GM12872 (cell line): ENCODE measurements at regions not wholly inside any gene's neighbourhood (a gene's known extent, or its start where the extent isn't known, plus 50 kb on each side); places are given as distances from the start of the nearest gene placed in this dataset.

ENCODE experiments used
- TF ChIP-seq, protein P1 (sequence below): IDR thresholded peaks from 3 replicates; pipeline ENCODE4 v1.5.1; 2011; ENCODE audit warnings: low read depth, mild to moderate bottlenecking, low read length, moderate library complexity; ENCODE audit not compliant: insufficient read depth

DNA sequence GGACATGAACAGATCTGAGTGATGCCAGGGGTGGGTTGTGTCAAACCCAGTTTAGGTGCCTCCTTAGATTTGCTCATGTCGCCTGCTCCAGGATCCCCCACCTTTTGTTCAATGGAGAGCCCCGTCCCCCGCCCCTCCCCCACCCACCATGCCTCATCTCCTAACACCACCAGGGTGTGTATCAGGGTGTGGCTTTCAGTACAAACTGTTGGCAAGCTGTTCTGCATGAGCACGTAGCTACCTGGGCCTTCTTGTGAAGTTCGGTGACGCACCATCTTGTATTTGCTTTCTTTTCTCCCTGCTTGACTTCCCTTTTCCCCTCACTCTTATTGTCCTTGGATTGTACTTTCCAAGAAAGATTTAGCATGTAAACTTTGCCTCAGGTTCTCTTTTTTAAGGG is 94.8 kb downstream of the EBNA1BP2 start:
- TF ChIP-seq, protein P1, sequence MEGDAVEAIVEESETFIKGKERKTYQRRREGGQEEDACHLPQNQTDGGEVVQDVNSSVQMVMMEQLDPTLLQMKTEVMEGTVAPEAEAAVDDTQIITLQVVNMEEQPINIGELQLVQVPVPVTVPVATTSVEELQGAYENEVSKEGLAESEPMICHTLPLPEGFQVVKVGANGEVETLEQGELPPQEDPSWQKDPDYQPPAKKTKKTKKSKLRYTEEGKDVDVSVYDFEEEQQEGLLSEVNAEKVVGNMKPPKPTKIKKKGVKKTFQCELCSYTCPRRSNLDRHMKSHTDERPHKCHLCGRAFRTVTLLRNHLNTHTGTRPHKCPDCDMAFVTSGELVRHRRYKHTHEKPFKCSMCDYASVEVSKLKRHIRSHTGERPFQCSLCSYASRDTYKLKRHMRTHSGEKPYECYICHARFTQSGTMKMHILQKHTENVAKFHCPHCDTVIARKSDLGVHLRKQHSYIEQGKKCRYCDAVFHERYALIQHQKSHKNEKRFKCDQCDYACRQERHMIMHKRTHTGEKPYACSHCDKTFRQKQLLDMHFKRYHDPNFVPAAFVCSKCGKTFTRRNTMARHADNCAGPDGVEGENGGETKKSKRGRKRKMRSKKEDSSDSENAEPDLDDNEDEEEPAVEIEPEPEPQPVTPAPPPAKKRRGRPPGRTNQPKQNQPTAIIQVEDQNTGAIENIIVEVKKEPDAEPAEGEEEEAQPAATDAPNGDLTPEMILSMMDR, result no peak

GRCh38 chr1:43074709-43075108 is 97.4 kb downstream of the EBNA1BP2 start:
- TF ChIP-seq, protein P1, result no peak

DNA sequence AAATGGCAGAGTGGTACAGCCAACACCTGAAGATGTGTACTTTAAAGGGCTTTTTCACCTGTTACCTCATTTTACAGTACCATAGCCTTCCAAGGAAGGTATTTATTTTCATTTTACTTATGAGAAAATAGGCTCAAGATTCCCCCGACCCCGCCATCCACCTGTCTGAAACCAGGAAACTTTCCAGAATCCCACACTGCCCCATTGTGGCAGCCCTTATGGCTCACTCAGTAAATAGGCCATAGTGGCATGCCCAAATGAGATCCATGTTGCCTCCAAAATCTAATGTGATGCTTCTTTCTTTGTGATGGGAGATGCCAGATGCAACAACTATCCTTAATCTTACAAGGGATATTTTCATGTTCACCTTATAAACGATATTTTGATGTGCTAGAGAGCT is 97.8 kb downstream of the EBNA1BP2 start:
- TF ChIP-seq, protein P1, result no peak

GRCh38 chr1:43073490-43074230 is 98.4 kb downstream of the EBNA1BP2 start:
- TF ChIP-seq, protein P1, result peak; percentile 77

- TF ChIP-seq, protein P1, result no peak
Measured at GRCh38 chr1:43072314-43072713, 99.8 kb downstream of the EBNA1BP2 start.

- TF ChIP-seq, protein P1, result no peak
Measured at GRCh38 chr1:43071241-43071640, 100.8 kb downstream of the EBNA1BP2 start.

- TF ChIP-seq, protein P1, result no peak
Measured at GRCh38 chr1:43069461-43070050, 102.5 kb downstream of the EBNA1BP2 start.
